Left kidney (tissue), 1 donor: ENCODE measurements at regions not wholly inside any gene's neighbourhood (a gene's known extent, or its start where the extent isn't known, plus 50 kb on each side); places are given as distances from the start of the nearest gene placed in this dataset.
A peak's percentile ranks its signal among the peaks of the same experiment; 100 is the strongest.
"Not testable (repeated sequence)": the region's sequence is repeated elsewhere in the genome, so short reads cannot be mapped to it uniquely, and the experiment has no call there.

Experiments
- DNase-seq: peaks from one replicate; pipeline ENCODE4 v3.0.0-alpha.2; 2013

DNA sequence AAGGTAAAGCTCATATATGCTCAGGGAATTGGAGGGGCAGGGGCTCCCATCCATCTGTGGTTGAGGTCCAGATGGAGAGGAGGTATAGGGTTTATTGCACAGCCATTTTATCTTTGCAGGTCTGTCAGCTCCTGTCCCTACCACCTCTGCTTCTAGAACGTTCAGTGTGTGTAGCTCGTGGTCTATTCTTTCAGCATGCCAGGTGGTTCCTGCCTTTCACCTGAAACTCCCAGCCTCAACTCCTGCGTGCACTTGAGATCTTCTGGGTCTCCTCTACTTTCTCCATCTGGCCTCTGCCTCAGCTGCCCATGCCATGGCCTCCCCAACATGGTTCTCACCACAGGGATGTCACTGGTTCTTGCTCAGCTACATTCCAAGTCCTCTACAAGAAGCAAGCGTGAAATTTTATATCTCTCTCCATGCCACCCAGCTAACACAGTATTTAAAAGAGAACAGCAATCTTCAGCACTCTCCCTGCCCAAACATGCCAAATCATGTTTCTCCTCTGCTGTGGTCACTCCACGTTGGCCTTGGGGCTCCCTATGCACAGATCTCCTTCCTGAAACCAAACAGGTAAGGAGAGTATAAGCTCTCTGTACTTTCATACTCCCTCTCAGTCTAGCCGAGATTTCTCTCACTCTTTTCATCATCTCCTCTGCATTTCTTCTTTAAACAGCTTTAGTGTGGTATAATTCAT, 157.8 kb upstream of the TRPC6 start:
- no peak for DNase-seq

- no peak for DNase-seq
Measured at GRCh38 chr11:101741061-101741460, 157.3 kb upstream of the TRPC6 start.

DNA sequence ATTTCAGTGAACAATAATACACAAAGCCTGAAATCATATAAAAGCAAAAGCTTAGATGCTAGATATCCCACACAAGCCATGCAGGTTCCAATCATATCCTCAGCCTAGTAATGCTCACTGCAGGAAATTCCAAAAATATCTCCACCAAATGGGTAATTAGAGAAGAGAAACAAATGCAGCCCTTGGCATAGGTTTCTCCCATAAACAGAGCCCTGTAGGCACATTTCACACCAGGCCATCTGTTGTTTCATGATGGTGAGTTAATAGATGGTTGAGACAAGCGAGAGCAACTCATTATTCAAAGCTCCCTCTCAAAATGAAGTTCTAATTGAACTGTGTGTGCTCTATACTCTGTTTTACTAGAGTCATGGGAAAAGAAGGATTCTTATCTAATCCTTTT, 154.6 kb upstream of the TRPC6 start:
- DNase-seq: no peak

GRCh38 chr11:101729406-101730078, 145.7 kb upstream of the TRPC6 start:
- DNase-seq: no peak

DNA sequence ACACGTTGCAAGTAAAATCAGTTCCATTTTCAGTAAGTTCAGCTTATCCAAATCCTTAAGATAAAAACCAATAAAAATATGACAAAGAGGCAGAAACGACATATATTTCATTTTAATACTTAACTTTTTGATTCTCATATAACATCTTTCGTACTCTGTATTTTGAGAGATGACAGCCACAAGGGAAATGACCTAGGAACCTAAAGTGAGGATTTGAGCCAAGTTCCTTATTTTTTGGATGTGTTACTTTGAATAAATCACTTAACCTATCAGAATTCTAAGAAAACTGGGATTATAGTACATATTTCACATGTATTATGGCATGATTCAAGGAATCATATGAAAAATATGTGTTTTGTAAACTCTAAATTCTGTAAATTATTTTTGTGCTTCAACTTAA, 143.6 kb upstream of the TRPC6 start:
- DNase-seq: no peak

GRCh38 chr11:101726988-101727387, 143.2 kb upstream of the TRPC6 start:
- DNase-seq: no peak

DNA sequence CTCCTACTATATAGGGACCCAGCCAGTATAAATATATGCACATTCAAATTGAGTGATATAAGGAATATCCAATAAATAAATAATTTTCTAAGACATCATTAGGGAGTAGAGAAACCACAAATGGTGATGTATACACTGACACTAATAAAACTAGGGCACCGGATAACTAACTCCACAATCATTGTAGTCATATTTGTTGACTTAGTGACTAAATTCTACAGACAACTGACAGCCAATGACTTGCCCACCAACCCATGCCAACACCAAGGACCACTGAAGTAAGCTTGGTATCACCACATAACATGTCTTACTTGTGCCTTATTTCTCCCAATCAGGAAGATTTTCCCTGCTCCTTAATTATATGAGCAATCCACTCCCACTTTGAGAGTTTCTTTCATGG, 139.6 kb upstream of the TRPC6 start:
- DNase-seq: no peak

GRCh38 chr11:101721270-101721669, 137.5 kb upstream of the TRPC6 start:
- no peak for DNase-seq

DNA sequence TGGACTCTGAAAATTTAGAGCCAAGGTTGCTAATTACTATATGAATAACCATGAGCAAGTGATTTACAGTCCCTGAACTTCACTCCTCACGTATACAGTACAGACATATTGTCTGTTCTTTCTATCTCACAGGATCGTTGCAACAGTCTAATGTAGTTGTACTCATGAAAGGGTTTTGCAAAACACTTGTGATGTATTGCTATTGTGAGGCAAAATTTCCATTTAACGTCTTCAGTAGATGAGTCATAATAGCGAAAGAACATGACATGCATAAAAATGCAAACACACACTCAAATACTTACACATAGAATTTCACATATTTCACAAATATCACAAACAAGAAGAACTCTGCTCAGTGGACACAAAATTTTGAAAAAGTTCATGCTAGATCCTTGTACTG, 134.6 kb upstream of the TRPC6 start:
- no peak for DNase-seq

- DNase-seq: no peak
Measured at GRCh38 chr11:101717619-101718018, 133.8 kb upstream of the TRPC6 start.

GRCh38 chr11:101715281-101715680, 131.5 kb upstream of the TRPC6 start:
- no peak for DNase-seq

DNA sequence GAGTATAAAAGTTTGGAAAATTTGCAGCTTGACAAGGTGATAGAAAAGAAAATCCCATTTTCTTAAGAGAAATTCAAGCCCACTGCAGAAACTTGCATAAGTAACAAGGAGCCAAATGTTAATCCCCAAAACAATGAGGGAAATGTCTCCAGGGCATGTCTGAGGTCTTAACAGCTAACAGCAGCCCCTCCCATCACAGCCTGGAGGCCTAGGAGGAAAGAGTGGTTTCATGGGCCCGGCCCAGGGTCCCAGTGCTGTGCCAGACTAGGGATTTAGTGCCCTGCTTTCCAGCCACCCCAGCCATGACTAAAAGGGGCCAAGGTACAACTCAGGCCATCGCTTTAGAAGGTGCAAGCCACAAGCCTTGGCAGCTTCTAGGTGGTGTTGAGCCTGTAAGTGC, 123.7 kb upstream of the TRPC6 start:
- no peak for DNase-seq

DNA sequence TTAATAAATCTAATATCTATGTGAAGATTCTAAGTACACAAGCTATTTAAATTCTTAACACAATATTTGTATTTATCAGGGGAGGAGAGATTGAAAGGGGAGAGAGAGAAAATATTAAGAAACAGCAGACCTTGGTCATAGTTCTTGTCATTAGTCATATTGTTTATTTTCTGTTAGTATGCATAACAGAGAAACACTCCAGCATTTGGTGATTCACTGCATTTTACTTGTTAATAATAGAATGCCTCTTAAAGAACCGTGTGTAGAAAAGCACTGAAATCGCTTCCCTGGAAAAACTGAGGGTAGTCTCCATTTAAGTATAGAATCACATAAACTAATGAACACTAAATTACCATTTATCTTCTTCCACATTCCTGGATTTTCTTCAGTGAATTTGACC, 122.7 kb upstream of the TRPC6 start:
- DNase-seq: no peak

DNA sequence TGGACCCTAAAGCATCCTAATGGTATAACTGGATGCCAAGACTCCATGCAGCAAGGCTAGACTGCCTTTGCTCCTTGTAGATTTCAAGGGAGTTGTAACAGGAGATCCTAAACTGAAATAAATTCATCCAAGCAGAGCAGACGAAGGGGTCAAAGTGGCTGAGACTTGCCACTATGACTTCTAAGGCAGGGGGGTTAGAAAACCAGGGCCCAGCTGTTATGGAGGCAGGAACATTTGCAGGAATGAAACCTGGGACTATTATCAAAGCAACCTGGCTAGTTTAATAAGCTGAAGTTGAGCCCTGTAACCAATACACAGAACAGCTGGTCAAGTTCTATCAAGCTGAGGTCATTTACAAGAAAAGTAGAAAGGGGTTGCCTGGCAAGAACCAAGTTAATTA, 122.2 kb upstream of the TRPC6 start:
- DNase-seq: peak; percentile 29

- not testable (repeated sequence) for DNase-seq
Measured at GRCh38 chr11:101694869-101695268, 111.1 kb upstream of the TRPC6 start.

- DNase-seq: no peak
Measured at GRCh38 chr11:101692980-101693379, 109.2 kb upstream of the TRPC6 start.

DNA sequence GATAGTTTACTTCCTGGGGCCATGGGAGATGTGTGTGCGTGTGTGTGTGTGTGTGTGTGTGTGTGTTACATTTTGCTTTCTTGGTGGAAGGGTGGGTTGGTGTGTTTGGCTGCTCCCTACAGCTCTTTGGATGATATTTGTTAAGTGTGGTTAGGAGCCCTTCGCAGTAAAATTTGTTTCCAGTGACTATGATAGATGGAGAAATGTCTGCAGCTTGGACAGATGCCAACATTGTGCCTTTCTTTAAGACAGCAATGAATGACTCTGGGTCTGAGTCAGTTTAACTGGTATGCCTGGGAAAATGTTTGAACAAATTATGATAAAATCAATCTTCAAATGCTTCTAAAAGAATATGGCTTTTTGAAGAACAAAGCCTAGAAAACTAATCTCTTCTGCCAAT, 102.7 kb upstream of the TRPC6 start:
- DNase-seq: no peak

DNA sequence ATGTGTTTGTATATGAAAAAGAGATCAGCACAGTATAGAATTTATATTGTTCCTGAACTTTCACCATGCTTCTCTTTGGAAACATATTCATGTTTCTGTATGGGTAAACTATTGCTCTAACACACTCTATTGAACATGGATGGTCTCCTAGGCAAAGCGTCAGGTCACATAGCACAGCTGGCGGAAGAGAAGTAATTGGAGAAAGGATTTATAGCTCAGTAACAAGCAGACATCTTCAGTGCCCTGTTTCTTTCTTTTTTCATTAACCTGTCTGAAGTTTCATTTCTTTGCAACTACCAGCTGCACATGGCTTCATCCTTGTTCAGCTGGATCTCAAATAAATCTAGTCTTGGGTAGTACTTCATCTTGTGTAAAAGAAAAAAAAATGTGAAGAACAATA, 84.4 kb upstream of the TRPC6 start:
- DNase-seq: peak; percentile 46

DNA sequence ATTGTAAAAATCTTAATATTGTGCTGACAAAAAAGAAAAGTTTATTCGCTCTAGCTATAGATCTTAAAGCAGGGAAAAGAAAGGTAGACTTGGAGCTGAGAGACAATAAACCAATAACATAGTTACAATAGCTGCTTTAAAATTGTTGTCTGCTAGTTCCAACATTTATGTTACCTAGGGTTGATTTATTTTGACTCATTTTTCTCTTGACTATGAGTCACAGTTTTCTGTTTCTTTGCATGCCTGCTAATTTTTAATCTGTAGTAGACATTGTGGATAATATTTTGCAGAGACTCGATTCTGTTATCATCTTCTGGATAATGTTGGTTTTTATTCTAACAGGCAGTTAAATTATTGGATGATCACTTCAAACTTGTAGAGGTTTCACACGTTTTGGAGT, 83.1 kb upstream of the TRPC6 start:
- no peak for DNase-seq

DNA sequence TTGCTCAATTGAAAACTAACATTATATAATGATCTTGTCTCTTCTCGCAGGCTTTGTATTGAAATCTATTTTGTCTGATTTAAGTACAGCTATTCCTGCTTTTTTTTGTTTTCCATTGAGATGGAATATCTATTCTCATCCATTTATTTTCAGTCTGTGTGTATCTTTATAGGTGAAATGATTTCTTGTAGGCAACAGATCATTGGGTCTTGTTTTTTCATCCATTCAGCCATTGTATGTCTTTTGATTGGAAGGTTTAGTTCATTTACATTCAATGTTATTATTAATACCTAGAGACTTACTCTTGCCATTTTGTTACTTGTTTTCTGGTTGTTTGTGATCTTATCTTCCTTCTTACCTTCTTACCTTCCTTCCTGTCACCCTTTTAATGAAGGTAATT, 77.8 kb upstream of the TRPC6 start:
- no peak for DNase-seq
